ENCODE measurements at regions not wholly inside any gene's neighbourhood (a gene's known extent, or its start where the extent isn't known, plus 50 kb on each side); places are given as distances from the start of the nearest gene placed in this dataset.
"Not testable (repeated sequence)": the region's sequence is repeated elsewhere in the genome, so short reads cannot be mapped to it uniquely, and the experiment has no call there.

DNA sequence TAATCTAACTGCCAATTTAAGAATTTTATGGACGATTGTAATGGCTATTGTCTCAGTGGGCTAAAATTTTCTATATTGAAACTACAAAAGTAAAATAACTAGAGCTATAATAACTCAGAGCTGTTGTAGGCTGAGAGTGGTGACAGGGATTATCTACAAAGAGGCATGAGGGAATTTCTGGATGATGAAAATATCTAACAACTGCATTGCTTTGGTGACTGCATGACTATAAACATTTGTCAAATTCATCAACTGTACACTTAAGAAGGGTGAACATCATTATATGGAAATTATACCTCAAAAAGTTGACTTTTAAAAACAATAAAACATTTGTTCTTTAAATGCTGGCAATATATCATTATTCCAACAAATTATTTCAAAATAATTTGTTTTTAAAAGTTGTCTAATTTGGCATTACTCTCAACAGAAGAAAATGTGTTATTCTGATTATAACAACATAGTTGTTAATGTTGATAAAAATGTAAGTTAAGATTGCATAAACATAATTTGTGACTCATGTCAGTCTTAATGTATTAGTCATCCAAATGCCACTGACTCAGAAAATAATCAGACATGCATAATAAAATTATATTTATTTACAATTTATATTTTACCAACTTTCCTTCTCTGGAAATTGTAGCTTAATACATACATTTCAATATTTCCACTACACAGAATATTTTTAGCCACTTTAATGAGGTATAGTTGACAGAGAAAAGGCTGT lies 865.1 kb upstream of the VRK2 start:
- DNase-seq, result no peak

GRCh38 chr2:57182916-57183315 lies 863.7 kb upstream of the VRK2 start:
- DNase-seq, result no peak

GRCh38 chr2:57185568-57185967 lies 861.0 kb upstream of the VRK2 start:
- no peak for DNase-seq

- no peak for DNase-seq
Observed at GRCh38 chr2:57190007-57190406, 856.6 kb upstream of the VRK2 start.

DNA sequence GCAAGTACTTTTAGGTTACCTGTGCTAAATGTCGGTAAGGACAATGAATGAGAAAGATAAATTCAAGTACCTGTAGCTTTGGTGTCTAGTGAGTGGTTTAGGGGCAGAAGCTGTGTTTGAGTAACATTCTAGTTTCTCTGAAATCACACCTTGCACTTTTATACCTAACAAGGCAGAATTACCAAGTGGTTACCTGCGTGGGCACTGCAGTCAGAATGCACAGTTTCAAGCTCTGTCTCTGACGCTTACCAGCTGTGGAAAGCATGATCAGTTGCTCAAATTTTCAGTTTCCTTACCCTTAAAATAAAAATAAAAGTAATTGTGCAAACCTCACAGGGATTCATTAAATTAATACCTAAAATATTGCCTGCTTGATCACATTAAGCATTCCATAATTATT lies 846.9 kb upstream of the VRK2 start:
- DNase-seq, result no peak

- DNase-seq, result no peak
Observed at GRCh38 chr2:57204364-57204763, 842.2 kb upstream of the VRK2 start.

DNA sequence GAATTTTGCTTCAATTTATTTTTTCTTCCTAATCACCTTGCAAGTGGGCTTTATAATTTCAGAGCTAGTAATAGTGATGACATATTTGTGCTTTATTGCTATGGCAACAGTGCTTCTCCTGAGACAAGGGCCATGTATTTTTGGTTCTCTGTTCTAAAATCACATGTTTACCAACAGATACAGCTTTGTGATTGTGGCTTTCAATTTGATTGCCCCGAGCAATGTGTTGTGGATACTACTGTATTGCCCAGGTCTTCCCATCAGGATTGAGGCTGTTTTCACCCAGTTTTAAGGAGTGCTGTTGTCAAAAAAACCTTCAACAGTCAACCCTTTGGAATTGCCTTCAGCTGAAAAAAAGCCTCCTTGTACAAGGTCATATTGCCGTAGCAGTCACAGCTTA lies 841.4 kb upstream of the VRK2 start:
- DNase-seq, result no peak

GRCh38 chr2:57207191-57207590 lies 839.4 kb upstream of the VRK2 start:
- DNase-seq, result no peak

DNA sequence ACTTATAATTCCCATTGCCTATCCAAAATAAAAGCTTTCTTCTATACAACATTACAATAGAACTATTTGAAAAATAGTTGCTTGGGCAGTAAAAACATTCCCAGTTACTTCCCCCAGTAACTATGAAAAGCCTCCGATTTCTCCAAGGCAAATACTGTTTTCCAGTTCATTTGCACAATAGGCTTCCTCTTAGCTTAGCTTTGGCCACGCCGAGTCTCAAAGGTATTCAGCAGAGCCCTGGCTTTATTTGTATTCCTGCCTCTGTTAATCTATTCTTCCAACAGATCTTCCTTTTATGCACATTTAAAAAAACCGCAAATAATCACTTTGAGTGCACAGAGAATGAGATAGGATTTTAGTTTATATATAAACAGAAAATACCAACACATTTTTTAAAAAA lies 836.8 kb upstream of the VRK2 start:
- DNase-seq, result no peak

DNA sequence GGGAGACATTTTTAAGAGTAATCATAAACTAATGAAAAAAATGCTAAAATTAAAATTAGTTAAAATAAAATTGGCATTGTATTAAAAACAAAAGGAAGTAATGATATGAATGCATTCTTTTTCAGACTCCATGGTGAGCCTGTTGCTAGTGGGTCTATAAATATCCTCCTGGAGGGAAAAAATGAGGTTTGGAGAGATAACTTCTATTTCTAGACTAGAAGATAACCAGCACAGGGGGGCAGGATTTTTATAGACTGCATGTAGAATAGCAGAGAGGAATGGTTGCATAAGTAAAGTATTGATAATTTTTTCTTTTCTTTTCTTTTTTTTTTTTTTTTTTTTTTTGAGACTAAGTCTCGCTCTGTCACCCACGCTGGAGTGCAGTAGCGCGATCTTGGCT lies 835.8 kb upstream of the VRK2 start:
- DNase-seq, result no peak

GRCh38 chr2:57217013-57217412 lies 829.6 kb upstream of the VRK2 start:
- no peak for DNase-seq

GRCh38 chr2:57218206-57218605 lies 828.4 kb upstream of the VRK2 start:
- no peak for DNase-seq

DNA sequence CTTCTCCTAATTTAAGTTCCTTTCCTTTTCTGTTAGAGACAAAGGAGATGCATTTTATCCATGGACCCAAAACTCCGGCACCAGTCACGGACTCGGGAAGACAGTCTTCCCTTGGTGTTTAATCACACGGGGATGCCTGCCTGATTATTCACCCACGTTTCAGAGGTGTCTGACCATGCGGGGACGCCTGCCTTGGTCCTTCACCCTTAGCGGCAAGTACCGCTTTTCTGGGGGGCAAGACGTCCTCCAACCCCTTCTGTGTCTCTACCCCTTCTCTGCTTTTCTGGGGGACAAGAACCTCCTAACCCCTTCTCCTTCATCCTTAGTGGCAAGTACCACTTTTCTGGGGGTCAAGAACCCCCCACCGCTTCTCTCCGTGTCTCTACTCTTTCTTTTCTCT lies 816.9 kb upstream of the VRK2 start:
- not testable (repeated sequence) for DNase-seq

GRCh38 chr2:57232341-57232740 lies 814.3 kb upstream of the VRK2 start:
- DNase-seq, result not testable (repeated sequence)

- not testable (repeated sequence) for DNase-seq
Observed at GRCh38 chr2:57251495-57251894, 795.1 kb upstream of the VRK2 start.

- not testable (repeated sequence) for DNase-seq
Observed at GRCh38 chr2:57276408-57276807, 770.2 kb upstream of the VRK2 start.

DNA sequence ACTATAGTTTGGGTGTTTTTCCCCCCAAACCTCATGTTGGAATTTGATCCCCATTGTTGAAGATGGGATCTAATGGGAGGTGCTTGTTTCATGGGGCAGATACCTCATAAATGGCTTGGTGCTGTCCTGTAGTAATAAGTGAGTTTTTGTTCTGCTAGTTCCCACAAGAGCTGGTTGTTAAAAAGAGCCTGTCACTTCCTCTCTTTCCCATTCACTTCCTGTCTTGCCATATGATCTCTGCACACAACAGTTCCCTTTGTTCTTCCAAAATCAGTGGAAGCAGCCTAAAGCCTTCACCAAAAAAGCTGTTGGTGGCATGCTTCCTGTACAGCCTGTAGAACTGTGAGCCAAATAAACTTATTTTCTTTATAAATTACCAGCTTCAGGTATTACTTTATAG lies 768.2 kb upstream of the VRK2 start:
- no peak for DNase-seq

DNA sequence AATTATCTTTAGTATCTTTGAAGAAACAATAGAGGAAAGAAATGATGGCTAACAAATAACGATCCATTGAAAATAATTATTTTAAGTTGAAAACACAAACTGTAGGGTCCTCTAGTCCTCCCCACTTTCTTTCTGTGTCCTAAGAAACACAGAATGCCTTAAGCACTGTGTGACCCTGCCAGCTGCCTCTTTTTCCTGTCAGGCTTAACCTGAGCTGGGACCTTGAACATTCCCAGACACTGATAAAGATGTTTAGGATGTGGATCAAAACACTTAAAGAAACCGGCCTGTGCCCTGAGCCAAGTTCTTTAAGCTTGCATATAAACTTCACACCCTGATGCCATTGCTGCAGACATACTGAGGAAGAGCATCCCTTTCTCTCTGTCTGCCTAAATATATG lies 755.4 kb upstream of the VRK2 start:
- no peak for DNase-seq

DNA sequence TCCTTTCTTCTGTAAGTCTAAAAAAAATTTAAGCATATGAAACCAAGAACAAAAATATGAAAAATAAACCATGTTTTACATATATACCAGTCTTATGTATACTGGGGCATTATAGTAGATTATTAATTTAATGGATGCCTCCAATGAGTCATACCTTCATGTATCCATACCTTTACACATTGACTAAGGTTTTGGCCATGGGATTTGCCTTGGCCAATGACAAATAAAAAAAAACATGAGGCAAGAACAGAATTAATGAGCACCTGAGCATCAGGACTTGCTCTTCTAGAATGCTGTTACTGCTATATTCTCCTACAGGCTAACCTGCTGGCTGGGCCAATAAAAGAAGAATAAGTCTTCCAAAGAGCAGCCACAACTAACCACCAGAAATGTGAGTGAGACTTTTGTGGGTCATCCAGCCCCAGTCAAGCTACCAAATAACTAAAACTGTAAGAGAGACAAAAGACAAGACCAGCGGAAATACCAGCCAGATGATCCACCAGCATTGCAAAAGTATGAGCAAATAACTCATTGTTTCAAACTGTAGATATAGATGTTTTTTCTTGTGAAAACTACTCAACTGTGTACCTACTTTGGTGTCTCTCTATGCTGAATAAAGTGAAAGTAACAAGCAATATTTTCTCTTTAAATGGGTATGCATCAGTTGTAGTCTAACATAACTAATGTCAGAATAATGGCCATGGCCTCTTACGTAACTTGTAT lies 749.6 kb upstream of the VRK2 start:
- DNase-seq, result no peak

GRCh38 chr2:57313678-57314077 lies 732.9 kb upstream of the VRK2 start:
- DNase-seq, result no peak

DNA sequence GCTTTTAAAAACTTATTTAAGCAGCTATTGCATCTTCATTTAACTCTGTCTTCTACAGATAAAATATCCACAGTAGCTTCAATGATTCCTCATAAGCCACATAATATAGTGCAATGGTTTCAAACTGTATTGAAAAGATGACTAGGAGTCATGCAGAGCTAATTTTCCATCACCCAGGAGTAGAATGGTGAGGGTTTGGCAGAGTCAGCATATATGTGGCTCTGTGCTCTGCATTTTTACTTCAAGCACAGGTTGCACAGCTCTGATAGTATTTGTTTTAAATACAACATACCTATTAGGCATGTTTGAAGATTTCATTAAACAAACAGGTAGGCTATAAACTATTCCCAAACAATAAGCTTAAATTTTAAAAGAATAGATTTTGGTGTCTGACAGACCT lies 731.9 kb upstream of the VRK2 start:
- DNase-seq, result no peak

- DNase-seq, result no peak
Observed at GRCh38 chr2:57330447-57330846, 716.2 kb upstream of the VRK2 start.

- no peak for DNase-seq
Observed at GRCh38 chr2:57333221-57333620, 713.4 kb upstream of the VRK2 start.

DNA sequence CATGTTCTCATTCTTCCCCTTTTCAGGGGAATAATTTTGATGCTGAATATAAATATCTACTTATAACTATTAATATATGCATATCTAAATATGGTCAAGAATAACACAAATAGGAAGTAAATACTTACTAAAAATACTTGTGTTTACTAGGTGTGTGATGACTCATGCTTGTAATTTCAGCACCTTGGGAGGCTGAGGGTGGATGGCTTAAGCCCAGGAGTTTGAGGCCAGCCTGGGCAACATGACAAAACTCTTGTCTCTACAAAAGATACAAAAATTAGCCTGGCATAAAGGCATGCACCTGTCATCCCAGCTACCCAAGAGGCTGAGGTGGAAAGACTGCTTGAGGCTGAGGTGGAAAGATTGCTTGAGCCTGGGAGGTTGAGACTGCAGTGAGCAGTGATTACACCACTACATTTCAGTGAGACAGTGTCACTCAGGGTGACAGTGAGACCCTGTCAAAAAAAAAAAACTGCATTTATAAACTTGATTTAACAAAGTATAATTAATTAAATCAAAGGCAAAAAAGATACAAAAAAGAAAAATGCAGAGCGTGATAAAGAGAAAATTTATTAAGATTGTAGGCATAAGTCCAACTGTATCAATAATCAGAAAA lies 703.1 kb upstream of the VRK2 start:
- no peak for DNase-seq
